H1 (cell line): ENCODE measurements at regions not wholly inside any gene's neighbourhood (a gene's known extent, or its start where the extent isn't known, plus 50 kb on each side); places are given as distances from the start of the nearest gene placed in this dataset.

ENCODE experiments used
- CTCF ChIA-PET: fragments of 300-600 bp; sonication (Branson Sonifier 250); formaldehyde crosslinking; loops from one replicate; lab custom pipeline; 2021; ENCODE audit not compliant: partially characterized antibody; lab: Charles Lee
- POLR2A ChIA-PET: fragments of 300-600 bp; sonication (Branson Sonifier 250); formaldehyde crosslinking; loops from one replicate; lab custom pipeline; 2021; ENCODE audit warnings: inconsistent platforms; ENCODE audit not compliant: partially characterized antibody; lab: Charles Lee
- DNase-seq, 2 experiments: peaks; one replicate each; pipeline versions ENCODE4 v3.0.0 to v3.0.0-alpha.2; 2010 to 2022; ENCODE audit warnings: low spot score in 2 of 2, low read depth in 1 of 2, mixed read lengths in 1 of 2
- FAIRE-seq: peaks from 2 replicates; lab custom pipeline; 2011; peaks lifted over from hg19 to GRCh38; lab: Jason Lieb, UNC
- H2AFZ ChIP-seq: 2 replicates; pipeline ENCODE4 v1.8.1; 2012; ENCODE audit warnings: low read length, inconsistent platforms
- H2AK5ac ChIP-seq: 2 replicates; pipeline ENCODE4 v1.6.1; 2013; ENCODE audit warnings: low read depth, low read length
- H2BK120ac ChIP-seq: replicated peaks from 2 replicates; pipeline ENCODE3; 2013; ENCODE audit warnings: low read depth, low read length, inconsistent platforms
- H2BK12ac ChIP-seq: 2 replicates; pipeline ENCODE4 v1.6.1; 2013; ENCODE audit warnings: low read depth, low read length
- H2BK15ac ChIP-seq: 2 replicates; pipeline ENCODE4 v1.6.1; 2013; ENCODE audit warnings: low read length
- H2BK20ac ChIP-seq: 2 replicates; pipeline ENCODE4 v1.6.1; 2013; ENCODE audit warnings: low read length
- H2BK5ac ChIP-seq: 2 replicates; pipeline ENCODE4 v1.6.1; 2013; ENCODE audit warnings: low read depth, low read length
- H3K14ac ChIP-seq: 2 replicates; pipeline ENCODE4 v1.6.1; 2013; ENCODE audit warnings: inconsistent platforms; ENCODE audit not compliant: insufficient read length
- H3K18ac ChIP-seq: 2 replicates; pipeline ENCODE4 v1.6.1; 2013; ENCODE audit warnings: low read length; ENCODE audit errors: extremely low read depth
- H3K23ac ChIP-seq: 2 replicates; pipeline ENCODE4 v1.6.1; 2013; ENCODE audit warnings: inconsistent platforms; ENCODE audit not compliant: insufficient read length
- H3K23me2 ChIP-seq: 2 replicates; pipeline ENCODE4 v1.6.1; 2013; ENCODE audit warnings: low read depth, low read length
- H3K27ac ChIP-seq: 2 replicates; pipeline ENCODE4 v1.6.1; 2011; ENCODE audit warnings: low read depth, low read length, inconsistent platforms
- H3K27me3 ChIP-seq, 4 experiments: replicated peaks in 1 of 4; 1 replicate in 1 of 4; 2 replicates in 3 of 4; pipeline versions ENCODE4 v1.6.1 to v1.8.1; 2011 to 2013; ENCODE audit warnings: low read length in 3 of 4, mild to moderate bottlenecking in 3 of 4, inconsistent platforms in 2 of 4, mixed read lengths in 2 of 4, moderate library complexity in 1 of 4; ENCODE audit not compliant: control insufficient read depth in 3 of 4, insufficient read depth in 3 of 4; ENCODE audit errors: extremely low read depth in 1 of 4
- H3K36me3 ChIP-seq, 4 experiments: 2 replicates each; pipeline versions ENCODE4 v1.6.1 to v1.8.1; 2011 to 2013; ENCODE audit warnings: mild to moderate bottlenecking in 4 of 4, low read length in 3 of 4, moderate library complexity in 2 of 4, control low read depth in 1 of 4, inconsistent platforms in 1 of 4; ENCODE audit not compliant: insufficient read depth in 4 of 4, control insufficient read depth in 2 of 4
- H3K4ac ChIP-seq: replicated peaks from 2 replicates; pipeline ENCODE3; 2013; ENCODE audit warnings: low read length, low read depth, mixed read lengths, inconsistent platforms; ENCODE audit not compliant: insufficient read length
- H3K4me1 ChIP-seq, 4 experiments: replicated peaks in 1 of 4; 1 replicate in 1 of 4; 2 replicates in 3 of 4; pipeline versions ENCODE4 v1.6.1 to v1.8.1; 2011 to 2013; ENCODE audit warnings: low read length in 3 of 4, inconsistent platforms in 2 of 4, mixed read lengths in 1 of 4; ENCODE audit not compliant: insufficient read depth in 4 of 4, control insufficient read depth in 3 of 4
- H3K4me2 ChIP-seq, 2 experiments: 2 replicates each; pipeline versions ENCODE4 v1.6.1 to v1.8.1; 2011 to 2013; ENCODE audit warnings: low read depth in 2 of 2, low read length in 2 of 2, control low read depth in 1 of 2, inconsistent platforms in 1 of 2, mild to moderate bottlenecking in 1 of 2; ENCODE audit not compliant: insufficient read depth in 1 of 2
- H3K4me3 ChIP-seq, 4 experiments: fragments of 200-600, 300-600 bp in 1 of 4; sonication (generic), shearing (Covaris generic), sonication (Bioruptor Twin) in 1 of 4; 2 replicates each; pipeline versions ENCODE4 v1.5.1 to v1.8.1; 2011 to 2016; ENCODE audit warnings: low read length in 4 of 4, low read depth in 3 of 4, control low read depth in 2 of 4, inconsistent platforms in 2 of 4, mild to moderate bottlenecking in 2 of 4, mixed read lengths in 1 of 4, moderate library complexity in 1 of 4; ENCODE audit not compliant: insufficient read depth in 2 of 4; ENCODE audit errors: extremely low read depth in 1 of 4
- H3K56ac ChIP-seq: replicated peaks from 2 replicates; pipeline ENCODE3; 2013; ENCODE audit warnings: low read depth, mild to moderate bottlenecking, mixed read lengths, low read length, inconsistent platforms; ENCODE audit not compliant: insufficient read length
- H3K79me1 ChIP-seq: 2 replicates; pipeline ENCODE4 v1.6.1; 2013; ENCODE audit warnings: low read depth, low read length, control low read depth
- H3K79me2 ChIP-seq, 2 experiments: 2 replicates each; pipeline versions ENCODE4 v1.6.1 to v1.8.1; 2012 to 2013; ENCODE audit warnings: low read length in 2 of 2, mild to moderate bottlenecking in 2 of 2, inconsistent platforms in 1 of 2; ENCODE audit not compliant: insufficient read depth in 2 of 2, control insufficient read depth in 1 of 2
- H3K9ac ChIP-seq, 4 experiments: replicated peaks in 1 of 4; 1 replicate in 1 of 4; 2 replicates in 3 of 4; pipeline versions ENCODE4 v1.6.1 to v1.8.1; 2011 to 2013; ENCODE audit warnings: low read depth in 3 of 4, low read length in 3 of 4, control low read depth in 2 of 4, mild to moderate bottlenecking in 2 of 4, moderate library complexity in 2 of 4, inconsistent platforms in 1 of 4; ENCODE audit errors: extremely low read depth in 1 of 4
- H3K9me3 ChIP-seq, 2 experiments: 2 replicates each; pipeline versions ENCODE4 v1.6.1 to v1.8.1; 2012 to 2013; ENCODE audit warnings: mild to moderate bottlenecking in 2 of 2, moderate library complexity in 2 of 2, control low read depth in 1 of 2, inconsistent platforms in 1 of 2, low read depth in 1 of 2, low read length in 1 of 2, mixed read lengths in 1 of 2; ENCODE audit not compliant: insufficient read depth in 2 of 2
- H4K20me1 ChIP-seq, 2 experiments: replicated peaks in 1 of 2; 2 replicates each; pipeline versions ENCODE3 to v1.8.1; 2011 to 2013; ENCODE audit warnings: inconsistent platforms in 2 of 2, low read length in 2 of 2, mild to moderate bottlenecking in 1 of 2; ENCODE audit not compliant: insufficient read depth in 2 of 2, control insufficient read depth in 1 of 2
- H4K5ac ChIP-seq: 2 replicates; pipeline ENCODE4 v1.6.1; 2013; ENCODE audit warnings: low read length, low read depth, mixed read lengths, inconsistent platforms; ENCODE audit not compliant: insufficient read length
- H4K8ac ChIP-seq: 2 replicates; pipeline ENCODE4 v1.8.0; 2013; ENCODE audit warnings: mild to moderate bottlenecking, moderate library complexity, low read length, inconsistent platforms; ENCODE audit not compliant: insufficient read depth; ENCODE audit errors: extremely low read depth
- H4K91ac ChIP-seq: replicated peaks from 2 replicates; pipeline ENCODE3; 2013; ENCODE audit warnings: low read length, mixed read lengths, inconsistent platforms; ENCODE audit not compliant: insufficient read length
- CHD1 ChIP-seq: IDR thresholded peaks from 2 replicates; pipeline ENCODE4 v1.6.1; 2012; ENCODE audit warnings: low read depth, low read length, improper control_type of control experiment
- EGR1 ChIP-seq: IDR thresholded peaks from 2 replicates; pipeline ENCODE4 v1.6.1; 2011; ENCODE audit warnings: low read depth, low read length, borderline replicate concordance
- WGBS, 2 experiments: shearing (Covaris generic) in 1 of 2; methylation state at CpG; one replicate each; pipeline versions ENCODE4 v1.1.6 to v1.1.7; 2013 to 2015; ENCODE audit warnings: low lambda C conversion rate in 2 of 2, mixed read lengths in 2 of 2, inconsistent platforms in 1 of 2, low coverage in 1 of 2, missing lambda C conversion rate in 1 of 2; ENCODE audit not compliant: insufficient replicate concordance in 2 of 2, insufficient coverage in 1 of 2, insufficient read length in 1 of 2; ENCODE audit errors: extremely low coverage in 1 of 2, missing lambda C conversion rate in 1 of 2; 5-methylcytosine and 5-hydroxymethylcytosine counted together

DNA sequence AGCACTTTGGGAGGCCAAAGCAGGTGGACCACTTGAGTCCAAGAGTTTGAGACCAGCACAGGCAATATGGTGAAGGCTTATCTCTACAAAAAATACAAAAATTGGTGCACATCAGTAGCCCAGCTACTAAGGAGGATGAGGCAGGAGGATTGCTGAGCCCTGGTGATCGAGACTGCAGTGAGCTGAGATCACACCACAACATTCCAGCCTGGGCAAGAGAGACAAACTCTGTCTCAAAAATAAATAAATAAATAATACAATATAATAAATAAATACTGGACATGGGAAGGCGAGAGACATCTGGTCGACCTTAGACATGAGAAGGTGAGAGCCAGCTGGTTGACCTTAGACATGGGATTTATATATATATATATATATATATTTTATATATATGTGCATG is 119.8 kb upstream of the SLC38A4 start:
- Histone ChIP-seq H2AFZ (no peak overlapping the region), H3K27me3 (no peaks in the 10 kb centered on the region), H3K4me2 (no peak overlapping the region), H3K14ac (no peak overlapping the region), H3K27ac (no peak overlapping the region), H3K79me2 (no peaks in the 10 kb centered on the region), H2BK12ac (no peak overlapping the region), H3K56ac (no peak overlapping the region), H4K91ac (no peak overlapping the region), H2BK5ac (no peak overlapping the region), H4K5ac (no peak overlapping the region), H2BK15ac (no peak overlapping the region), H3K79me1 (no peaks in the 10 kb centered on the region), H3K9ac (no peak overlapping the region), H3K23me2 (peaks cover 2% of the 10 kb centered on the region; the same call in 1 of the 2 replicates), H3K23ac (no peak overlapping the region), H4K8ac (no peak overlapping the region), H3K4me3 (no peak overlapping the region), H4K20me1 (no peaks in the 10 kb centered on the region), H3K9me3 (no peaks in the 10 kb centered on the region), H3K4ac (no peak overlapping the region), H3K18ac (no peak overlapping the region), H2AK5ac (no peak overlapping the region), H3K36me3 (no peaks in the 10 kb centered on the region), H2BK120ac (no peak overlapping the region), H2BK20ac (no peak overlapping the region), H3K4me1 (no peaks in the 10 kb centered on the region)
- FAIRE-seq (no peak), DNase-seq (no peak)
- ChIA-PET CTCF (interaction anchor here (0.6 to 3.8 kb wide), 6 partner anchors 12 to 80 kb away, joined by 3 to 22 read pairs (median 4); no protein-coding TSS in a partner anchor), POLR2A (no interaction called here)
- WGBS, 2 experiments, result 86% methylated on average over 3 of the region's 3 CpGs; no CpG with 5 or more reads in 1 of the 2 experiments
- TF ChIP-seq EGR1 (no peak), CHD1 (no peak)
